Ectodermal cell (in vitro differentiated cells): ENCODE measurements at regions not wholly inside any gene's neighbourhood (a gene's known extent, or its start where the extent isn't known, plus 50 kb on each side); places are given as distances from the start of the nearest gene placed in this dataset.

Source experiments
- H3K27ac ChIP-seq: 2 replicates; pipeline ENCODE4 v1.7.0; 2013; ENCODE audit warnings: mild to moderate bottlenecking, low read depth, low read length; ENCODE audit not compliant: insufficient read depth, poor library complexity, severe bottlenecking
- H3K27me3 ChIP-seq: 2 replicates; pipeline ENCODE4 v1.7.0; 2013; ENCODE audit warnings: mild to moderate bottlenecking, low read length; ENCODE audit not compliant: insufficient read depth, control insufficient read depth, poor library complexity, severe bottlenecking
- H3K36me3 ChIP-seq: one replicate; pipeline ENCODE4 v1.7.0; 2013; ENCODE audit warnings: low read length; ENCODE audit not compliant: control insufficient read depth, insufficient read depth
- H3K4me1 ChIP-seq: one replicate; pipeline ENCODE4 v1.7.0; 2013; ENCODE audit warnings: low read length; ENCODE audit not compliant: control insufficient read depth, insufficient read depth
- H3K4me3 ChIP-seq: 2 replicates; pipeline ENCODE4 v1.7.0; 2013; ENCODE audit warnings: low read depth, low read length, control low read depth; ENCODE audit not compliant: insufficient read depth
- H3K9me3 ChIP-seq: 2 replicates; pipeline ENCODE4 v1.7.0; 2013; ENCODE audit warnings: mild to moderate bottlenecking, low read length, moderate library complexity; ENCODE audit not compliant: control insufficient read depth
- WGBS, 2 experiments: methylation state at CpG; one replicate each; pipeline ENCODE4 v1.1.7; 2013; ENCODE audit warnings: missing lambda C conversion rate in 2 of 2; 5-methylcytosine and 5-hydroxymethylcytosine counted together

GRCh38 chr19:27775395-27775794, 1437.6 kb downstream of the UQCRFS1 start:
- H3K9me3 ChIP-seq = peaks cover 6% of the 10 kb centered on the region
- 91 to 94% methylated on average over 6 of the region's 6 CpGs for WGBS, 2 experiments

GRCh38 chr19:27774827-27775226, 1438.1 kb downstream of the UQCRFS1 start:
- H3K9me3 ChIP-seq = peaks cover 8% of the 10 kb centered on the region
- no peak overlapping the region for H3K27ac ChIP-seq
- no peaks in the 10 kb centered on the region for H3K27me3 ChIP-seq
- H3K4me3 ChIP-seq = no peak overlapping the region
- H3K4me1 ChIP-seq = no peaks in the 10 kb centered on the region
- H3K36me3 ChIP-seq = peaks cover 8% of the 10 kb centered on the region
- 85 to 91% methylated on average over 6 of the region's 7 CpGs for WGBS, 2 experiments

More at GRCh38 chr19:27775395-27775794, 1437.6 kb downstream of the UQCRFS1 start:
- Histone ChIP-seq H3K36me3 (peaks cover 8% of the 10 kb centered on the region), H3K27me3 (no peaks in the 10 kb centered on the region), H3K4me3 (no peak overlapping the region), H3K4me1 (no peaks in the 10 kb centered on the region), H3K27ac (no peak overlapping the region)

- H3K36me3 ChIP-seq = peaks cover 8% of the 10 kb centered on the region
- no peak overlapping the region for H3K4me3 ChIP-seq
- WGBS, 2 experiments = 94% methylated on average over 10 of the region's 10 CpGs
- peaks cover 8% of the 10 kb centered on the region for H3K9me3 ChIP-seq
- H3K27me3 ChIP-seq = no peaks in the 10 kb centered on the region
- no peaks in the 10 kb centered on the region for H3K4me1 ChIP-seq
- no peak overlapping the region for H3K27ac ChIP-seq
These were observed 1438.6 kb downstream of the UQCRFS1 start for GRCh38 chr19:27774337-27774736.

GRCh38 chr19:27773318-27774094, 1439.4 kb downstream of the UQCRFS1 start:
- Histone ChIP-seq H3K4me1 (no peaks in the 10 kb centered on the region), H3K4me3 (no peak overlapping the region), H3K9me3 (peaks cover 8% of the 10 kb centered on the region), H3K27me3 (no peaks in the 10 kb centered on the region), H3K27ac (no peak overlapping the region), H3K36me3 (peaks cover 8% of the 10 kb centered on the region)
- WGBS, 2 experiments = 78 to 83% methylated on average over 11 of the region's 11 CpGs

GRCh38 chr19:27772059-27772458, 1440.9 kb downstream of the UQCRFS1 start:
- no peaks in the 10 kb centered on the region for H3K27me3 ChIP-seq
- H3K4me3 ChIP-seq = no peak overlapping the region
- WGBS, 2 experiments = 93 to 95% methylated on average over 6 of the region's 6 CpGs
- no peaks in the 10 kb centered on the region for H3K4me1 ChIP-seq
- H3K27ac ChIP-seq = no peak overlapping the region
- peaks cover 8% of the 10 kb centered on the region for H3K36me3 ChIP-seq
- H3K9me3 ChIP-seq = peaks cover 8% of the 10 kb centered on the region

- 93 to 94% methylated on average over 5 of the region's 5 CpGs for WGBS, 2 experiments
- H3K27me3 ChIP-seq = no peaks in the 10 kb centered on the region
- H3K4me3 ChIP-seq = no peak overlapping the region
- no peaks in the 10 kb centered on the region for H3K4me1 ChIP-seq
- peaks cover 8% of the 10 kb centered on the region for H3K36me3 ChIP-seq
- H3K9me3 ChIP-seq = peaks cover 8% of the 10 kb centered on the region
- H3K27ac ChIP-seq = no peak overlapping the region
These were observed 1442.9 kb downstream of the UQCRFS1 start for GRCh38 chr19:27770095-27770494.

- H3K4me3 ChIP-seq = no peak overlapping the region
- no peak overlapping the region for H3K27ac ChIP-seq
These were observed 1445.7 kb downstream of the UQCRFS1 start for GRCh38 chr19:27767234-27767633.

GRCh38 chr19:27765912-27766725, 1446.8 kb downstream of the UQCRFS1 start:
- H3K27ac ChIP-seq = no peak overlapping the region
- H3K36me3 ChIP-seq = no peaks in the 10 kb centered on the region
- WGBS, 2 experiments = 89 to 91% methylated on average over 12 of the region's 12 CpGs
- no peaks in the 10 kb centered on the region for H3K4me1 ChIP-seq
- H3K4me3 ChIP-seq = no peak overlapping the region
- no peaks in the 10 kb centered on the region for H3K27me3 ChIP-seq
- H3K9me3 ChIP-seq = peaks cover 7% of the 10 kb centered on the region

More at GRCh38 chr19:27767234-27767633, 1445.7 kb downstream of the UQCRFS1 start:
- 91 to 94% methylated on average over 8 of the region's 8 CpGs for WGBS, 2 experiments
- Histone ChIP-seq H3K4me1 (no peaks in the 10 kb centered on the region), H3K36me3 (no peaks in the 10 kb centered on the region), H3K27me3 (no peaks in the 10 kb centered on the region), H3K9me3 (peaks cover 8% of the 10 kb centered on the region)

GRCh38 chr19:27765397-27765796, 1447.6 kb downstream of the UQCRFS1 start:
- Histone ChIP-seq H3K27me3 (no peaks in the 10 kb centered on the region), H3K4me1 (no peaks in the 10 kb centered on the region), H3K9me3 (peaks cover 2% of the 10 kb centered on the region), H3K36me3 (no peaks in the 10 kb centered on the region), H3K27ac (no peak overlapping the region), H3K4me3 (no peak overlapping the region)
- WGBS, 2 experiments = 91 to 93% methylated on average over 7 of the region's 7 CpGs

- 94 to 95% methylated on average over 5 of the region's 5 CpGs for WGBS, 2 experiments
- Histone ChIP-seq H3K27me3 (no peaks in the 10 kb centered on the region), H3K36me3 (no peaks in the 10 kb centered on the region), H3K27ac (no peak overlapping the region), H3K4me3 (no peak overlapping the region), H3K4me1 (no peaks in the 10 kb centered on the region), H3K9me3 (no peaks in the 10 kb centered on the region)
These were observed 1448.7 kb downstream of the UQCRFS1 start for GRCh38 chr19:27764186-27764804.
